Trophoblast cell (in vitro differentiated cells and primary cell): ENCODE measurements at regions not wholly inside any gene's neighbourhood (a gene's known extent, or its start where the extent isn't known, plus 50 kb on each side); places are given as distances from the start of the nearest gene placed in this dataset.

Experiments used
- DNase-seq, 2 donors: peaks; one replicate each; pipeline ENCODE4 v3.0.0-alpha.2; 2016
- H2AFZ ChIP-seq: 2 replicates; pipeline ENCODE4 v1.6.1; 2013; ENCODE audit warnings: low read length, moderate library complexity, mild to moderate bottlenecking; ENCODE audit not compliant: insufficient read depth, poor library complexity
- H2AK5ac ChIP-seq: 2 replicates; pipeline ENCODE4 v1.6.1; 2013; ENCODE audit warnings: mild to moderate bottlenecking, low read length
- H2BK120ac ChIP-seq: 2 replicates; pipeline ENCODE4 v1.6.1; 2013; ENCODE audit warnings: low read length, mild to moderate bottlenecking, moderate library complexity; ENCODE audit not compliant: insufficient read depth, poor library complexity
- H2BK12ac ChIP-seq: 2 replicates; pipeline ENCODE4 v1.6.1; 2013; ENCODE audit warnings: mild to moderate bottlenecking, low read length, moderate library complexity
- H2BK5ac ChIP-seq: 2 replicates; pipeline ENCODE4 v1.6.1; 2013; ENCODE audit warnings: low read length, low read depth, moderate library complexity, mild to moderate bottlenecking; ENCODE audit not compliant: poor library complexity
- H3K14ac ChIP-seq: 2 replicates; pipeline ENCODE4 v1.6.1; 2013; ENCODE audit warnings: mild to moderate bottlenecking, low read length
- H3K18ac ChIP-seq: 2 replicates; pipeline ENCODE4 v1.6.1; 2013; ENCODE audit warnings: mild to moderate bottlenecking, low read length
- H3K23ac ChIP-seq: 2 replicates; pipeline ENCODE4 v1.6.1; 2013; ENCODE audit warnings: low read length
- H3K27ac ChIP-seq: 2 replicates; pipeline ENCODE4 v1.5.1; 2013; ENCODE audit warnings: low read depth, mild to moderate bottlenecking, inconsistent platforms, low read length, moderate library complexity
- H3K27me3 ChIP-seq: 2 replicates; pipeline ENCODE4 v1.6.1; 2013; ENCODE audit warnings: inconsistent platforms, mild to moderate bottlenecking, low read length, moderate library complexity; ENCODE audit not compliant: insufficient read depth
- H3K36me3 ChIP-seq, 2 experiments: 1 replicate in 1 of 2; 2 replicates in 1 of 2; pipeline ENCODE4 v1.6.1; 2013; ENCODE audit warnings: low read length in 2 of 2, mild to moderate bottlenecking in 2 of 2, moderate library complexity in 1 of 2; ENCODE audit not compliant: insufficient read depth in 2 of 2, control insufficient read depth in 1 of 2
- H3K4ac ChIP-seq: 2 replicates; pipeline ENCODE4 v1.6.1; 2013; ENCODE audit warnings: low read depth, mild to moderate bottlenecking, low read length, moderate library complexity
- H3K4me1 ChIP-seq, 2 experiments: 1 replicate in 1 of 2; 2 replicates in 1 of 2; pipeline ENCODE4 v1.6.1; 2013; ENCODE audit warnings: low read length in 2 of 2, mild to moderate bottlenecking in 2 of 2, moderate library complexity in 1 of 2; ENCODE audit not compliant: insufficient read depth in 2 of 2, control insufficient read depth in 1 of 2
- H3K4me2 ChIP-seq: 2 replicates; pipeline ENCODE4 v1.6.1; 2013; ENCODE audit warnings: inconsistent platforms, mild to moderate bottlenecking, low read length, moderate library complexity
- H3K4me3 ChIP-seq: 2 replicates; pipeline ENCODE4 v1.5.1; 2013; ENCODE audit warnings: mild to moderate bottlenecking, low read depth, low read length, inconsistent platforms
- H3K79me1 ChIP-seq: one replicate; pipeline ENCODE4 v1.6.1; 2013; ENCODE audit warnings: low read length
- H3K79me2 ChIP-seq: 2 replicates; pipeline ENCODE4 v1.6.1; 2013; ENCODE audit warnings: low read length, mild to moderate bottlenecking; ENCODE audit not compliant: control insufficient read depth, insufficient read depth, poor library complexity
- H3K9ac ChIP-seq: 2 replicates; pipeline ENCODE4 v1.6.1; 2013; ENCODE audit warnings: mild to moderate bottlenecking, low read length
- H3K9me3 ChIP-seq: 2 replicates; pipeline ENCODE4 v1.6.1; 2013; ENCODE audit warnings: low read depth, mild to moderate bottlenecking, control low read depth, inconsistent platforms, low read length; ENCODE audit not compliant: insufficient read depth
- H4K12ac ChIP-seq: 2 replicates; pipeline ENCODE4 v1.6.1; 2013; ENCODE audit warnings: low read depth, mild to moderate bottlenecking, low read length, moderate library complexity
- H4K8ac ChIP-seq: 2 replicates; pipeline ENCODE4 v1.6.1; 2013; ENCODE audit warnings: low read depth, mild to moderate bottlenecking, low read length, moderate library complexity
- H4K91ac ChIP-seq: one replicate; pipeline ENCODE4 v1.6.1; 2013; ENCODE audit warnings: low read depth, mild to moderate bottlenecking, low read length, moderate library complexity
- WGBS: extraction: QIAGEN DNeasy Blood & Tissue Kit; methylation state at CpG from one replicate; pipeline ENCODE4 v1.1.7; 2013; ENCODE audit warnings: missing lambda C conversion rate; ENCODE audit not compliant: insufficient read length, insufficient coverage; ENCODE audit errors: extremely low coverage; 5-methylcytosine and 5-hydroxymethylcytosine counted together

DNA sequence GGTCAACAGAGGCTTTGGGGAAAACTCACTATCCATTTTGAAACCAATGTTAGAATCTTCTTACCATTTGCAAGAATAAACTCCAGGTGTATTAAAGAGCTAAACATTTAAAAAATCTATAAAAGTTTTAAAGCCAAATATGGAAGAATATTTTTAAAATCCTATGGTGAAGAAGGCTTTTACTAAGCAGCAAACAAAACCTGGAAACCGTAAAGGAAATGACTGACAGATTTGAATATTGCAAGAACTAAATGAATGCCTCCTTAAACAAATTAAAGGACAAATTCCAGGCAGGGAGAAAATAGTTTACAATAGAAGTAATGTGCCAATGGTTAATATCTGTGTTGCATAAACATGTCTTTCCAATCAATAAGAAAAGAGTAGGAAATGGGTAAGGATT lies 68.1 kb downstream of the KLF15 start:
- Histone ChIP-seq H3K14ac (no peak overlapping the region), H2AFZ (no peak overlapping the region), H3K9ac (no peak overlapping the region), H3K36me3 (no peaks in the 10 kb centered on the region), H4K8ac (no peak overlapping the region), H4K12ac (no peak overlapping the region), H3K4me2 (no peak overlapping the region), H3K27ac (no peak overlapping the region), H3K4me1 (peaks cover 5 to 10% of the 10 kb centered on the region in 2 experiments), H3K79me1 (peaks cover 2% of the 10 kb centered on the region), H2BK5ac (no peak overlapping the region), H2AK5ac (no peak overlapping the region), H3K4ac (no peak overlapping the region), H3K79me2 (no peaks in the 10 kb centered on the region), H3K4me3 (no peak overlapping the region), H3K23ac (no peak overlapping the region), H3K27me3 (no peaks in the 10 kb centered on the region), H3K9me3 (no peaks in the 10 kb centered on the region), H2BK120ac (no peak overlapping the region), H2BK12ac (no peak overlapping the region), H4K91ac (no peak overlapping the region), H3K18ac (no peak overlapping the region)
- DNase-seq = no peak
- no CpG with 5 or more reads among the region's 1 CpG for WGBS

DNA sequence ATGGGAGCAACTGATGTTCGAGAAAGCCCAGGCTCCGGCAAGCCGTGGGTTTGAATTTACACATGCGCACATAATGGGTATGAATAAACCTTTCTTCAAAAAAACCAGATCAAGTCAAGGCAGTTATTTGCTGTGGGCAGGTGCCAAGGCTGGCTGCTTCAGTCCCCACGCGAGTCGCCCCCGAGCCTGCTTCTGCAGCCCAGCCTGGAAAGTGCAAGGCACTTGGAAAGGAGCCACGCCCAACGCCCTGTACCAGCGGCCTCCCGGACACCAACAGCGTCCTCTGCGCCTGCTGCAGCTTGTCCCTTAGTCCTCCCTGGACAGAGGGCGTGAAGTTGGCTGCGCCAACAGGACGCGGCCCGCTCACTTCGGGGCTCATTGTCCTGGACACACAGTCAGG lies 68.9 kb downstream of the KLF15 start:
- Histone ChIP-seq H3K27ac (no peak overlapping the region), H3K4me2 (no peak overlapping the region), H3K14ac (no peak overlapping the region), H3K4me1 (peaks cover 5 to 10% of the 10 kb centered on the region in 2 experiments), H3K4me3 (no peak overlapping the region), H2BK12ac (no peak overlapping the region), H2BK120ac (no peak overlapping the region), H3K18ac (no peak overlapping the region), H2AK5ac (no peak overlapping the region), H4K91ac (no peak overlapping the region), H3K9me3 (no peaks in the 10 kb centered on the region), H3K36me3 (no peaks in the 10 kb centered on the region), H3K23ac (no peak overlapping the region), H3K9ac (no peak overlapping the region), H3K4ac (no peak overlapping the region), H4K12ac (no peak overlapping the region), H2BK5ac (no peak overlapping the region), H3K79me2 (no peaks in the 10 kb centered on the region), H3K27me3 (no peaks in the 10 kb centered on the region), H3K79me1 (peaks cover 2% of the 10 kb centered on the region), H2AFZ (peak overlapping the region; percentile 6), H4K8ac (no peak overlapping the region)
- DNase-seq = no peak
- WGBS = no CpG with 5 or more reads among the region's 20 CpGs

DNA sequence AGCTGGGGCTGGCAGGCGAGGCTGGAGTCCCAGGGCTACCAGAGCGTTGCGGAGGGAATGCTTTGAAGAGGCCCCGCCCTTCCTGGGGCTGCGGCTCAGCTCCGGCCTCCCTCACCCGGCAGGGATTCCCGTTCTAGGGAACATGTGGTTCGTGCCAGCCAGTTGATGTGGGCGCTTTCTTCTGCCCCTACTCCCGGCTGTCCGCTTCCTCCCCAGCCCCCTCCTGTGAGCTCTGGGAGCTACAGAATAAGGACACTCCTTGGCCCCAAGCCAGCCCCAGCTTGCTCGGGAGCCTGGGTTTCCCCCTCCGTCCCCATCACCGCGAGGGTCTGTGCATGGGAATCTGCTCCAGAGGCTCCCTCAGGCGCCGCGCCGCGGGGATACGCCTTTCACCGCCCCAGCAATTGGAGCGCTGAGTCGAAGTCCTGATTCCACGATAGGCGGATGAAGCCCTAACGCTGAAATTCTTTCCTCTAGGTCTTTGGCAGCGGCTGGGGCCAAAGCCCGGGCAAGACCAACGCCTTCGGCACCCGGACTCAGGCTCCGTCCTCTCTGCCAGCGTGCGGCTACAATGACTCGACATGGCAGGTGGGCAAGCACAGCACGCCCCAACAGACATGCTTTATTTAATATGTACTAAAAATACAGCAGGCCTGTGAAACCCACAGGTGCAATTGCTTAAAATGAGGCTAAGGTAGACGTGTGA lies 69.5 kb downstream of the KLF15 start:
- Histone ChIP-seq H3K27me3 (no peaks in the 10 kb centered on the region), H4K12ac (no peak overlapping the region), H4K91ac (no peak overlapping the region), H3K4ac (no peak overlapping the region), H2AK5ac (no peak overlapping the region), H3K79me1 (peaks cover 2% of the 10 kb centered on the region), H2AFZ (peak overlapping the region; percentile 28), H3K23ac (no peak overlapping the region), H3K4me3 (peak overlapping the region; percentile 10), H2BK5ac (no peak overlapping the region), H2BK12ac (no peak overlapping the region), H3K27ac (no peak overlapping the region), H2BK120ac (no peak overlapping the region), H3K14ac (no peak overlapping the region), H4K8ac (no peak overlapping the region), H3K18ac (no peak overlapping the region), H3K9ac (no peak overlapping the region), H3K4me2 (peak overlapping the region; percentile 69), H3K4me1 (peaks cover 5 to 10% of the 10 kb centered on the region in 2 experiments), H3K36me3 (no peaks in the 10 kb centered on the region), H3K79me2 (no peaks in the 10 kb centered on the region), H3K9me3 (no peaks in the 10 kb centered on the region)
- DNase-seq = peak; percentile 18 to 40
- WGBS = no CpG with 5 or more reads among the region's 39 CpGs

DNA sequence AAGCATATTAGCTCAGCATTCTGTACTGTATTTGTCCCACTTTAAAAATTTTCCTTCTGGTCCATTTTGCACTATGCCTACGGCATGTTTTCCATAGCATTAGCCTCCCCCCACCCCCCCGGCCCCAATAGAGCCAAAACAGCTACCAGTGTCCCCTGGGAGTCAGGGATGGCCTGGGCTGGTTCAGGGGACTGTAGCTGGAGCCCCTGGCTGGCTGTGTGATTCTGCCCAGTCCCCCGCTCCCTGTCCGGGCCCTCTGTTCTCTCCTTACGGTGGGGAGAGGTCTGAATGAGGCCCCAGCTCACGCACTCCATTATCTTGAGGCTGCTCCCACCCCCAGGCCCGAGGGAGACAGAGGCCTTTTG lies 70.1 kb downstream of the KLF15 start:
- no peaks in the 10 kb centered on the region for H3K36me3 ChIP-seq
- no peak for DNase-seq
- no peaks in the 10 kb centered on the region for H3K27me3 ChIP-seq
- H3K79me1 ChIP-seq = peaks cover 2% of the 10 kb centered on the region
- no peak overlapping the region for H3K23ac ChIP-seq
- H4K8ac ChIP-seq = no peak overlapping the region
- H2BK5ac ChIP-seq = no peak overlapping the region
- peak overlapping the region; percentile 7 for H2BK120ac ChIP-seq
- H3K18ac ChIP-seq = no peak overlapping the region
- H3K79me2 ChIP-seq = no peaks in the 10 kb centered on the region
- H3K9me3 ChIP-seq = no peaks in the 10 kb centered on the region
- WGBS = no CpG with 5 or more reads among the region's 7 CpGs
- H2AFZ ChIP-seq = no peak overlapping the region
- H3K4ac ChIP-seq = no peak overlapping the region
- no peak overlapping the region for H3K14ac ChIP-seq
- H4K91ac ChIP-seq = no peak overlapping the region
- no peak overlapping the region for H3K4me3 ChIP-seq
- no peak overlapping the region for H2AK5ac ChIP-seq
- no peak overlapping the region for H4K12ac ChIP-seq
- H3K4me1 ChIP-seq = peaks cover 5 to 10% of the 10 kb centered on the region in 2 experiments
- H3K9ac ChIP-seq = no peak overlapping the region
- no peak overlapping the region for H2BK12ac ChIP-seq
- peak overlapping the region; percentile 69 for H3K4me2 ChIP-seq
- H3K27ac ChIP-seq = peak overlapping the region; percentile 4
